Spleen (tissue), 7 donors: ENCODE measurements at regions not wholly inside any gene's neighbourhood (a gene's known extent, or its start where the extent isn't known, plus 50 kb on each side); places are given as distances from the start of the nearest gene placed in this dataset.

ENCODE experiments used
- CTCF ChIP-seq, 11 experiments: fragments of 200-600 bp in 7 of 11; fragments of 450-650 bp in 4 of 11; sonication (generic) in 4 of 11; IDR thresholded peaks in 8 of 11; conservative IDR thresholded peaks in 3 of 11; 1 replicate in 7 of 11; 2 replicates in 4 of 11; pipeline versions ENCODE4 v1.4.0 to v1.8.0; 2016 to 2021; ENCODE audit warnings: antibody characterized with exemption in 11 of 11, inconsistent platforms in 4 of 11, mild to moderate bottlenecking in 1 of 11
- POLR2A ChIP-seq, 3 donors: fragments of 450-650 bp; IDR thresholded peaks; one replicate each; pipeline ENCODE4 v1.5.1; 2017; ENCODE audit warnings: antibody characterized with exemption in 3 of 3, mild to moderate bottlenecking in 1 of 3
- POLR2AphosphoS5 ChIP-seq, 3 donors: sonication (generic); formaldehyde crosslinking; IDR thresholded peaks; one replicate each; pipeline ENCODE4 v1.5.1; 2017; ENCODE audit warnings: antibody characterized with exemption in 3 of 3
- donor health status: DM: no; HTN: no; CAD: no; lungs with moderate emphysema.
- donor health status: DM: no; HTN: no; CAD: no.
- donor health status: DM: no; HTN: no; CAD: no.

DNA sequence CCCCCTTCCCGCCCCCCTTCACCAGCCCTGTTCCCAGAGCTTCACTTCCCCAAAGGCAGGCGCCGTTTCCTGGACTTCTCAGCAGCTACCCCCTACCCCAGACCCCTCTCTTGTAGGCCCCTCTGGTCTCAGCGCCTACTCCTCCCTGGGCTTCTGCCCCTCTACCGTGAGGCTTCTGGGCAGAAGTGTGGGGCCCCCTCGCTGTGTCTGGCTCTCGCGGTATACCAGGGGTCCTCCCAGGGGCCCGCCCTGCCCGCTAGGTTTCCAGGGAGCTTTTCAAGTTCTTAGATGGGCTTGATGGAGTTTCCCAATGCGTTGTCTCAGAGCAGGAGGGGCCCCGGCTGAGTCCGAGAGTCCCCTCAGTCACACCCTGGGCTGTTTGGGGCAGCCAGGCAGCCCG, 247.1 kb downstream of the SEC14L1 start:
- TF ChIP-seq POLR2AphosphoS5 (IDR thresholded peaks at IDR 0.05) (no peak), CTCF (IDR thresholded peaks at IDR 0.05 in 8 of 11, conservative IDR thresholded peaks at IDR 0.05 in 3 of 11) (no peak), POLR2A (IDR thresholded peaks at IDR 0.05) (no peak)
